ENCODE measurements at regions not wholly inside any gene's neighbourhood (a gene's known extent, or its start where the extent isn't known, plus 50 kb on each side); places are given as distances from the start of the nearest gene placed in this dataset.

- no peak for DNase-seq (ENCODE audit: low read depth, low spot score)
Observed at GRCh38 chr1:86296305-86297205, 99.6 kb downstream of the ODF2L start.

- no peak for DNase-seq (ENCODE audit: low read depth, low spot score)
Observed at GRCh38 chr1:86289746-86290145, 106.4 kb downstream of the ODF2L start.

GRCh38 chr1:86289161-86289560, 107.0 kb downstream of the ODF2L start:
- DNase-seq (ENCODE audit: low read depth, low spot score) = no peak

- no peak for DNase-seq (ENCODE audit: low read depth, low spot score)
Observed at GRCh38 chr1:86288586-86289147, 107.5 kb downstream of the ODF2L start.

- DNase-seq (ENCODE audit: low read depth, low spot score) = no peak
Observed at GRCh38 chr1:86285796-86286195, 110.3 kb downstream of the ODF2L start.

GRCh38 chr1:86282611-86283010, 113.5 kb downstream of the ODF2L start:
- no peak for DNase-seq (ENCODE audit: low read depth, low spot score)

- no peak for DNase-seq (ENCODE audit: low read depth, low spot score)
Observed at GRCh38 chr1:86277936-86278335, 118.2 kb downstream of the ODF2L start.

GRCh38 chr1:86273066-86273465, 116.5 kb upstream of the COL24A1 start:
- DNase-seq (ENCODE audit: low read depth, low spot score) = no peak

GRCh38 chr1:86272083-86272482, 115.5 kb upstream of the COL24A1 start:
- no peak for DNase-seq (ENCODE audit: low read depth, low spot score)

- DNase-seq (ENCODE audit: low read depth, low spot score) = no peak
Observed at GRCh38 chr1:86271046-86271445, 114.5 kb upstream of the COL24A1 start.

- DNase-seq (ENCODE audit: low read depth, low spot score) = no peak
Observed at GRCh38 chr1:86263101-86263500, 106.5 kb upstream of the COL24A1 start.

GRCh38 chr1:86260476-86260875, 103.9 kb upstream of the COL24A1 start:
- no peak for DNase-seq (ENCODE audit: low read depth, low spot score)

- no peak for DNase-seq (ENCODE audit: low read depth, low spot score)
Observed at GRCh38 chr1:86259390-86259789, 102.8 kb upstream of the COL24A1 start.

GRCh38 chr1:86258101-86258500, 101.5 kb upstream of the COL24A1 start:
- DNase-seq (ENCODE audit: low read depth, low spot score) = no peak

- no peak for DNase-seq (ENCODE audit: low read depth, low spot score)
Observed at GRCh38 chr1:86247597-86248279, 91.2 kb upstream of the COL24A1 start.

GRCh38 chr1:86245566-86246190, 89.1 kb upstream of the COL24A1 start:
- DNase-seq (ENCODE audit: low read depth, low spot score) = no peak

- no peak for DNase-seq (ENCODE audit: low read depth, low spot score)
Observed at GRCh38 chr1:86239894-86240293, 83.3 kb upstream of the COL24A1 start.

- DNase-seq (ENCODE audit: low read depth, low spot score) = no peak
Observed at GRCh38 chr1:86239490-86239889, 82.9 kb upstream of the COL24A1 start.

GRCh38 chr1:86238226-86238625, 81.7 kb upstream of the COL24A1 start:
- DNase-seq (ENCODE audit: low read depth, low spot score) = no peak

GRCh38 chr1:86235852-86236251, 79.3 kb upstream of the COL24A1 start:
- no peak for DNase-seq (ENCODE audit: low read depth, low spot score)

- peak; percentile 0 for DNase-seq (ENCODE audit: low read depth, low spot score)
Observed at GRCh38 chr1:86233403-86233802, 76.8 kb upstream of the COL24A1 start.

GRCh38 chr1:86231076-86231475, 74.5 kb upstream of the COL24A1 start:
- DNase-seq (ENCODE audit: low read depth, low spot score) = no peak
